ENCODE measurements at regions not wholly inside any gene's neighbourhood (a gene's known extent, or its start where the extent isn't known, plus 50 kb on each side); places are given as distances from the start of the nearest gene placed in this dataset.
A peak's percentile ranks its signal among the peaks of the same experiment; 100 is the strongest.
"Not testable (repeated sequence)": the region's sequence is repeated elsewhere in the genome, so short reads cannot be mapped to it uniquely, and the experiment has no call there.

GRCh38 chr5:50501491-50502228 is 60.6 kb upstream of the EMB start:
- H3K27me3 ChIP-seq (ENCODE audit: insufficient read depth, low read length): no peaks in the 10 kb centered on the region
- no peaks in the 10 kb centered on the region for H3K9me3 ChIP-seq (ENCODE audit: low read length)
- H3K4me1 ChIP-seq (ENCODE audit: insufficient read depth, low read length, severe bottlenecking): peaks cover 41% of the 10 kb centered on the region
- TF ChIP-seq EZH2 (IDR thresholded peaks at IDR 0.05; ENCODE audit: borderline replicate concordance, low read length): no peak
- no peak for TF ChIP-seq CTCF (IDR thresholded peaks at IDR 0.05; ENCODE audit: low read length)
- no peaks in the 10 kb centered on the region for H4K20me1 ChIP-seq (ENCODE audit: insufficient read depth, low read length)
- H3K79me2 ChIP-seq (ENCODE audit: insufficient read depth, low read length): no peaks in the 10 kb centered on the region
- no peaks in the 10 kb centered on the region for H3F3A ChIP-seq (ENCODE audit: insufficient read depth, low read length)
- H3K4me3 ChIP-seq (ENCODE audit: low read depth, low read length, poor library complexity, severe bottlenecking): peak overlapping the region; percentile 37
- no peaks in the 10 kb centered on the region for H3K9me2 ChIP-seq (ENCODE audit: low read depth, low read length)
- peak overlapping the region; percentile 65 for H3K4me2 ChIP-seq (ENCODE audit: low read length)
- peak overlapping the region; percentile 93 for H3K27ac ChIP-seq (ENCODE audit: low read depth, low read length, poor library complexity, severe bottlenecking)
- H3K36me3 ChIP-seq (ENCODE audit: insufficient read depth, low read length): no peaks in the 10 kb centered on the region
- H3K9ac ChIP-seq (ENCODE audit: low read length): peak overlapping the region; percentile 49; the same call in 1 of the 2 replicates
- no peak overlapping the region for H2AFZ ChIP-seq (ENCODE audit: low read length)

- peak; percentile 52 for TF ChIP-seq CTCF (IDR thresholded peaks at IDR 0.05; ENCODE audit: low read length)
- not testable (repeated sequence) for H3K4me3 ChIP-seq (ENCODE audit: low read depth, low read length, poor library complexity, severe bottlenecking); H3F3A ChIP-seq (ENCODE audit: insufficient read depth, low read length); H3K4me2 ChIP-seq (ENCODE audit: low read length); H3K9me3 ChIP-seq (ENCODE audit: low read length); H3K27ac ChIP-seq (ENCODE audit: low read depth, low read length, poor library complexity, severe bottlenecking); H3K9me2 ChIP-seq (ENCODE audit: low read depth, low read length); H3K36me3 ChIP-seq (ENCODE audit: insufficient read depth, low read length); H4K20me1 ChIP-seq (ENCODE audit: insufficient read depth, low read length); H3K79me2 ChIP-seq (ENCODE audit: insufficient read depth, low read length); H3K9ac ChIP-seq (ENCODE audit: low read length); H2AFZ ChIP-seq (ENCODE audit: low read length); H3K27me3 ChIP-seq (ENCODE audit: insufficient read depth, low read length)
- H3K4me1 ChIP-seq (ENCODE audit: insufficient read depth, low read length, severe bottlenecking): peaks cover 11% of the 10 kb centered on the region
Observed at GRCh38 chr5:50513028-50513457, 72.0 kb upstream of the EMB start.

- H3K4me2 ChIP-seq (ENCODE audit: low read length); H3K9me2 ChIP-seq (ENCODE audit: low read depth, low read length); H3K9ac ChIP-seq (ENCODE audit: low read length); H2AFZ ChIP-seq (ENCODE audit: low read length); H3F3A ChIP-seq (ENCODE audit: insufficient read depth, low read length); H3K9me3 ChIP-seq (ENCODE audit: low read length); H4K20me1 ChIP-seq (ENCODE audit: insufficient read depth, low read length); H3K4me3 ChIP-seq (ENCODE audit: low read depth, low read length, poor library complexity, severe bottlenecking); H3K27ac ChIP-seq (ENCODE audit: low read depth, low read length, poor library complexity, severe bottlenecking); H3K36me3 ChIP-seq (ENCODE audit: insufficient read depth, low read length); H3K79me2 ChIP-seq (ENCODE audit: insufficient read depth, low read length); H3K27me3 ChIP-seq (ENCODE audit: insufficient read depth, low read length): not testable (repeated sequence)
- H3K4me1 ChIP-seq (ENCODE audit: insufficient read depth, low read length, severe bottlenecking): peaks cover 12% of the 10 kb centered on the region
Observed at GRCh38 chr5:50521060-50521459, 80.0 kb upstream of the EMB start.

- not testable (repeated sequence) for H4K20me1 ChIP-seq (ENCODE audit: insufficient read depth, low read length); H3K36me3 ChIP-seq (ENCODE audit: insufficient read depth, low read length); H3K27me3 ChIP-seq (ENCODE audit: insufficient read depth, low read length)
Observed at GRCh38 chr5:50527514-50528060, 86.5 kb upstream of the EMB start.

More at GRCh38 chr5:50527514-50528060, 86.5 kb upstream of the EMB start:
- H3K9me2 ChIP-seq (ENCODE audit: low read depth, low read length); H3K79me2 ChIP-seq (ENCODE audit: insufficient read depth, low read length); H3F3A ChIP-seq (ENCODE audit: insufficient read depth, low read length); H2AFZ ChIP-seq (ENCODE audit: low read length); H3K9me3 ChIP-seq (ENCODE audit: low read length); H3K4me3 ChIP-seq (ENCODE audit: low read depth, low read length, poor library complexity, severe bottlenecking); H3K9ac ChIP-seq (ENCODE audit: low read length); H3K4me2 ChIP-seq (ENCODE audit: low read length); H3K27ac ChIP-seq (ENCODE audit: low read depth, low read length, poor library complexity, severe bottlenecking): not testable (repeated sequence)
- peaks cover 12% of the 10 kb centered on the region for H3K4me1 ChIP-seq (ENCODE audit: insufficient read depth, low read length, severe bottlenecking)
